AG09309 (cell line): ENCODE measurements at regions not wholly inside any gene's neighbourhood (a gene's known extent, or its start where the extent isn't known, plus 50 kb on each side); places are given as distances from the start of the nearest gene placed in this dataset.
"Not testable (repeated sequence)": the region's sequence is repeated elsewhere in the genome, so short reads cannot be mapped to it uniquely, and the experiment has no call there.

ENCODE experiments used
- DNase-seq: peaks from one replicate; pipeline ENCODE4 v3.0.0-alpha.2; 2010; ENCODE audit warnings: low read depth
- H3K4me3 ChIP-seq: 2 replicates; pipeline ENCODE4 v1.5.1; 2011; ENCODE audit warnings: mild to moderate bottlenecking, low read depth, low read length, moderate library complexity; ENCODE audit not compliant: control insufficient read depth
- TF ChIP-seq, protein P1 (sequence below): IDR thresholded peaks from 2 replicates; pipeline ENCODE4 v1.5.1; 2011; ENCODE audit warnings: mild to moderate bottlenecking, low read depth, low read length, inconsistent platforms; ENCODE audit not compliant: insufficient read depth, control insufficient read depth; ENCODE audit errors: missing control alignments

DNA sequence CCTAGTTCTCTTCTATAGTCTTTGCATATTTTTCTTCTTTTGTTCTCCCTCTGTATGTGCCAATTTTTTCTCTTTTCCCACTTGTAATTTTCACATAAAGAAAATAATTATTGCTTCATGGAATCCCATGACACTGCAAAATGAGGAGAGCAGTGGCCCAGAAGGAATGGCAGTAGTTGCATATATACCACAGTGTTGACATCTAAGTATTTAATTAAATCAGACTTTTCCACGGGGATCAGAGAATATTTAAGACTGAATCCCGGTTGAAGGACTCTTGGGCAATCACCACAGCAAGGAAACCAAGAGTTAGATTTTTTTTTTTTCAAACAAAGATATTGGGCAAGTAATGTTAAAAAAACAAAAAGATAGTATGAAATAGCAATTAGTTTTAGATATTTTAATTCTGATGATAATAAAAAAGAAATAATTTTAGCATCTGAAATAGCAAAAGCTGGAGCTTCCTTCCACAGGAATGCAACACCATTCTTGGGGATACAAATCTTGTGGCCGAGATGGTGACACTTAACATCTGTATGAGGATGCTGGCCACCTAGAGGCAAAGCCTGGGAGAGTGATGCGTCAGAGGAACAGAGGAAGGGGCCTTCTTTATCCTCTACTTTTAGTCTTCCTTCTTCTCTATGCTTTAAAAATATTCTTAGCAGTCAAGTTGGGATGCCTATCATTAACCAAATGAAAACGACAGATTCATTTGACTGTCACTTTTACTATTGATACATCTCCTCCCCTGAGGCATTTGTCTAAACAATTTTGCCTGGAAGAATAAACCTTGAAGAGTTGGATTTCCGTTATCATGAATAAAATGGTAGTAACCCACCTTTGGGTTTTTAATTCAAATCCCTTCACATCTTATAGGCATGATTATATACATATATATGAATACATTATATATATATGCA is 356.2 kb downstream of the GJA1 start:
- peak; percentile 53 for DNase-seq
- no peak overlapping the region for H3K4me3 ChIP-seq
- TF ChIP-seq, protein P1, sequence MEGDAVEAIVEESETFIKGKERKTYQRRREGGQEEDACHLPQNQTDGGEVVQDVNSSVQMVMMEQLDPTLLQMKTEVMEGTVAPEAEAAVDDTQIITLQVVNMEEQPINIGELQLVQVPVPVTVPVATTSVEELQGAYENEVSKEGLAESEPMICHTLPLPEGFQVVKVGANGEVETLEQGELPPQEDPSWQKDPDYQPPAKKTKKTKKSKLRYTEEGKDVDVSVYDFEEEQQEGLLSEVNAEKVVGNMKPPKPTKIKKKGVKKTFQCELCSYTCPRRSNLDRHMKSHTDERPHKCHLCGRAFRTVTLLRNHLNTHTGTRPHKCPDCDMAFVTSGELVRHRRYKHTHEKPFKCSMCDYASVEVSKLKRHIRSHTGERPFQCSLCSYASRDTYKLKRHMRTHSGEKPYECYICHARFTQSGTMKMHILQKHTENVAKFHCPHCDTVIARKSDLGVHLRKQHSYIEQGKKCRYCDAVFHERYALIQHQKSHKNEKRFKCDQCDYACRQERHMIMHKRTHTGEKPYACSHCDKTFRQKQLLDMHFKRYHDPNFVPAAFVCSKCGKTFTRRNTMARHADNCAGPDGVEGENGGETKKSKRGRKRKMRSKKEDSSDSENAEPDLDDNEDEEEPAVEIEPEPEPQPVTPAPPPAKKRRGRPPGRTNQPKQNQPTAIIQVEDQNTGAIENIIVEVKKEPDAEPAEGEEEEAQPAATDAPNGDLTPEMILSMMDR, result peak; percentile 19

DNA sequence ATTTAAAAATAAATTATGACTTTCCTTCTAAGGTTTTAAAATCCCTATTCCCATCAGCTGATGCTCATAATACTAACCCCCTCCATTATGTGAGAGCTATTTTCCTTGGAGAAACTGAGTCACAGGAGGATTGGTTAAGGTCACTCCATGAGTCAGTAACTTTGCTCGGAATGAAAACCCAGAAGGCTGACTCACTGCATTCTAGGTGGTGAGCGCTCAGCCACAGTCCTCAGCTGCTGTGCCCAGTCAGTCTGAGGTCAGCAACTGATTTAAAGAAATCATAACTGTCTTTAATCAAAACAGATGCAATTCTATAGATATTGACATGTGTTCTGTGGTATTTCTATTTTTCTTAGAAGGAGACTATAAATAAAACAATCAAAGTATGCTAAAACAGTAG is 359.2 kb downstream of the GJA1 start:
- TF ChIP-seq, protein P1, result no peak
- peak; percentile 84 for DNase-seq
- no peak overlapping the region for H3K4me3 ChIP-seq

DNA sequence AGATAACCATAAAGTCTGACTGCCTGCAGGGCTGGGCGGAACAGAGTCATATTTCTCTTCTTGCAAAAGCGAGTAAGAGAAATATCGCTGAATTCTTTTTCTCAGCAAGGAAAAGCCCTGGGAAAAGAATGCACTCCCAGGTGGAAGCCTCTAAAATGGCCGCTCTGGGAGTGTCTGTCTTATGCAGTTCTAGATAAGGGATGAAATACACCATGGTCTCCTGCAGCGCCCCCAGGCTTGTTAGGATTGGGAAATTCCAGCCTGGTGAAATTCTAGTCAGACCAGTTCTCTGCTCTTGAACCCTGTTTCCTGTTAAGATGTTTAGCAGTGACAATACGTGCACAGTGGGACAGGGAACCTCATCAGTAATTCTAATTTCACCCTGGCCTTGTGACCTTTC is 362.2 kb downstream of the GJA1 start:
- not testable (repeated sequence) for H3K4me3 ChIP-seq, DNase-seq

DNA sequence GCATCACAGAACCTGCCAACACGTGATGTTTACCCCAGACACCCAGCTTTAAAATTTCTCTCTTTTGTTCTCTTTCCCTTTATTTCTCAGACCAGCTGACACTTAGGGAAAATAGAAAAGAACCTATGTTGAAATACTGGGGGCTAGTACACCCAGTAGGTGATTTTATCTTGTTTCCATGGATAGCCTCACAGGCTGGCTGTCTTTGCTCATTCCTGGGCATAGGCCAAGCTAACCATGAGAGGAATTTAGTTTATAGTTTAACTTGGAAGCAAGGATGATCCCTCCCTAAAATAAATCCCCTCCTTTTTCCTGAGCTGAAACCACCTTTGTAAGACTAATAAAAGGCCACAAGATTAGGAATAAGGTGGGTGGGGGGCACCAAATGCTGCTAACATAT is 362.7 kb downstream of the GJA1 start:
- not testable (repeated sequence) for H3K4me3 ChIP-seq, DNase-seq

DNA sequence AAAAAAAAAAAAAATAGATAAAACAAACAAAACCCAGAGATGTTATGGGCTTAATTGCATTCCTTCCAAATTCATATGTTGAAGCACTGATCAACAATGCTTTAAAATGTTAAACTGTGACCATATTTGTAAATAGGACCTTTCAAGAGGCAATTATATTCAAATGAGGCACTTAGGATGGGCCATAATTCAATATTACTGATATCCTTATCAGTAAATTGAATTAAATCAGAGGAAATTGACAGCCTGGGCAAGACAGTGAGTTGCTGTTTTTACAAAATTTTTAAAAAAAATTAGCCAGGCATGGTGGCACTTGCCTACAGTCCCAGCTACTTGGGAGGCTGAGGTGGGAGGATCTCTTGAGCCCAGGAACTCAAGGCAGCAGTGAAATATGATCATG is 364.1 kb downstream of the GJA1 start:
- TF ChIP-seq, protein P1, result no peak
- no peak overlapping the region for H3K4me3 ChIP-seq
- DNase-seq, result no peak

DNA sequence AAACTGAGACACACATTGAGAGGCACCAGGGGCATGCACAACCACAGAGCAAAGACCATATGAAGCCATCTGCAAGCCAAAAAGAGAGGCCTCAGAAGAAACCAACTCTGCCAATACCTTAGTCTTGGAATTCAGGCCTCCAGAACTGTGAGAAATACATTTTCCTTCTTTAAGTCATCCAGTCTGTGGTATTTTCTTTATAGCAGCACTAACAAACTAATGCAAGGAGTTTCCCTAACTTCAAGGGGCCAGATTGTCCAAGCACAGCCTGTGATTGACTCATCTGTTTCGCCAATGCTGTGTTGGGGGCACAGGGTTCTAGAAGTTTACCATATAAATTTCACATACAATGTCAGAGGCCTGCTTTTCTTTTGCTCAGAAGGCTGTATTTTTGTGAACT is 364.6 kb downstream of the GJA1 start:
- H3K4me3 ChIP-seq, result no peak overlapping the region
- no peak for DNase-seq
- TF ChIP-seq, protein P1, result no peak

DNA sequence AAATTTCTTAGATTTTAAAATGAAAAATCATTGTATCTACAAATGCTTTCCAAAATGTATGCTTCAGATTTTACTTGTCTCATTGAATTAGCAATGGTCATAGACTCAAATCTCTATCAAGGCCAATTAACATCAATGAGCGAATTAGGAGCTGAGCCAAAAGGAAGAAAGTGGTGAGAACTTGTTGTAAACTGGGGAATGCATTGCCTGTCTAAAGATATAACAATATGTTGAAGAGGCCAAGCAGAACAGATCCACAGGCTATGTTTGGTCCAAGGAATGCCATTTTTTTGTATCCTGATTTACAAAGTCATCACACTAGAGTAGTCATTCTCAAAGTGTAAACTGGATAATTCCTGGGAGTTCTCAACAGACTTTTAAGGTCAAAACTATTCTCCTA is 370.7 kb downstream of the GJA1 start:
- no peak for DNase-seq
- TF ChIP-seq, protein P1, result no peak
- no peak overlapping the region for H3K4me3 ChIP-seq
